ENCODE measurements at regions not wholly inside any gene's neighbourhood (a gene's known extent, or its start where the extent isn't known, plus 50 kb on each side); places are given as distances from the start of the nearest gene placed in this dataset.
"Not testable (repeated sequence)": the region's sequence is repeated elsewhere in the genome, so short reads cannot be mapped to it uniquely, and the experiment has no call there.

DNA sequence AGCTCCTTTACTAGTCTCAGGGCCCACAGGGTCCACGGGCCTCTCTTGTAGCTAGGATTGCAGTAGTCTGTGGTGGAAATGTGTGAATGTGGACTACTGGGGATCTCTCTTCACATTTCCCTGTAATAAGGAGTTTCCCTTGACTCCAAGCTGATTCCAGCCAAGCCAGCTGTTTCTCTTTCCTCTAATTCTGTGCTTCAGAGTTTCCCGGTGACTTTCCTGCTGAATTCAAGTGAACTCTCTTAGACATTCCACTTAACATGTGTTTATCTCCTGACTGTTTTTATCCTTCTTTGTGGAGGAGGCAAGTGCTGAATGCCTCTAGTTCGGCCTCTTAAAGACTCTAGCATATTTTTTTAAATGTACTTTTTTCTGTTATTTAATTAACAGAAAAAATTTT is 354.0 kb upstream of the RGS18 start:
- WGBS (ENCODE audit: insufficient coverage) = no CpG with 5 or more reads among the region's 3 CpGs
- CTCF ChIA-PET = no interaction called here

DNA sequence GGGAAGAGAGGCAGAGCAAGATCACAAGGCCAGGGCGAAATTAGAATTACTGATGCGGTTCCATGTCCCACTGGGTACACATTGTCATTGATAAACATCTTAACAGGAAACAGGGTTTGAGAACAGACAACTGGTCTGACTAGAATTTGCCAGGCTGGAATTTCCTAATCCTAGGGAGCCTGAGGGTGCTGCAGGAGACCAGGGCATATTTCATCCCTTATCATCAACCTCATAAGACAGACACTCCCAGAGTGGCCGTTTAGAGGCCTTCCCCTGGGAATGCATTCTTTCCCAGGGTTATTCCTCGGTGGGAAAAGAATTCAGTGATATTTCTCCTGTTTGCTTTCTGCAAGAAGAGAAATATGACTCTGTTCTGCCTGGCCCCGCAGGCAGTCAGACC is 344.7 kb upstream of the RGS18 start:
- CTCF ChIA-PET; H3K4me1 Mint-ChIP-seq; H3K36me3 Mint-ChIP-seq; H3K4me3 ChIP-seq (ENCODE audit: control insufficient read depth in 1 of 2, extremely low read depth in 1 of 2, low read length in 1 of 2); H3K27ac Mint-ChIP-seq; H3K27ac ChIP-seq (ENCODE audit: low read length); DNase-seq; H3K27me3 ChIP-seq (replicated peaks in 1 of 2; ENCODE audit: control insufficient read depth in 2 of 2, extremely low read depth in 1 of 2, insufficient read depth in 2 of 2, low read length in 1 of 2); H3K4me1 ChIP-seq (ENCODE audit: control insufficient read depth in 1 of 2, extremely low read depth in 1 of 2, insufficient read depth in 2 of 2, low read length in 2 of 2); H3K27me3 Mint-ChIP-seq; H3K36me3 ChIP-seq (ENCODE audit: control insufficient read depth in 2 of 2, extremely low read depth in 1 of 2, insufficient read depth in 1 of 2, low read length in 1 of 2); POLR2A ChIA-PET; ATAC-seq (replicated peaks in 1 of 4); H3K4me3 Mint-ChIP-seq; H3K9me3 ChIP-seq: not testable (repeated sequence)
- peaks cover 0 to 19% (median 16%) of the 10 kb centered on the region in 3 donors for H3K9me3 Mint-ChIP-seq
- WGBS (ENCODE audit: insufficient coverage) = 74% methylated on average over 3 of the region's 5 CpGs

More for the DNA sequence above, 354.0 kb upstream of the RGS18 start:
- H3K27me3 Mint-ChIP-seq = no peaks in the 10 kb centered on the region
- no peak overlapping the region for H3K27ac Mint-ChIP-seq
- no peaks in the 10 kb centered on the region for H3K4me1 Mint-ChIP-seq
- H3K36me3 Mint-ChIP-seq = no peaks in the 10 kb centered on the region
- no peaks in the 10 kb centered on the region for H3K9me3 ChIP-seq
- H3K27me3 ChIP-seq (replicated peaks in 1 of 2; ENCODE audit: control insufficient read depth in 2 of 2, extremely low read depth in 1 of 2, insufficient read depth in 2 of 2, low read length in 1 of 2) = no peaks in the 10 kb centered on the region
- H3K4me1 ChIP-seq (ENCODE audit: control insufficient read depth in 1 of 2, extremely low read depth in 1 of 2, insufficient read depth in 2 of 2, low read length in 2 of 2) = no peaks in the 10 kb centered on the region
- H3K4me3 Mint-ChIP-seq = no peak overlapping the region
- DNase-seq = no peak
- no peak for ATAC-seq (replicated peaks in 1 of 4)
- no peak overlapping the region for H3K27ac ChIP-seq (ENCODE audit: low read length)
- peaks cover 4 to 13% (median 5%) of the 10 kb centered on the region in 3 donors for H3K9me3 Mint-ChIP-seq
- POLR2A ChIA-PET = no interaction called here
- H3K4me3 ChIP-seq (ENCODE audit: control insufficient read depth in 1 of 2, extremely low read depth in 1 of 2, low read length in 1 of 2) = no peak overlapping the region
- no peaks in the 10 kb centered on the region for H3K36me3 ChIP-seq (ENCODE audit: control insufficient read depth in 2 of 2, extremely low read depth in 1 of 2, insufficient read depth in 1 of 2, low read length in 1 of 2)

DNA sequence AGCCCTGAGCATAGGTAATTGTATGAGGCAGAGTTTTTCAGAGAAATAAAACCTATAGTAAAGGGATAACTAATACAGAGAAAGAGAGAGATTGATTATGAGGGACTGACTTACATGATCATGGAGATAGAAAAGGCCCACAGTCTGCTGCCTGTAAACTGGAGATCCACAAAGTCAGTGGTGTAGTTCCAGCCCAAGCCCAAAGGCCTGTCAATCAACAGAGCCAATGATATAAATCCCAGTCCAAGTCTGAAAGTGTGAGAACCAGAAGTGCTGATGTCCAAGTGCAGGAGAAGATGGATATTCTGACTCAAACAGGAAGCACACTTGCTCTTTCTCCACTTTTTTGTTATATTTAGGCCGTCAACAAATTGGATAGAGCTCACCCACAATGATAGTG is 340.1 kb upstream of the RGS18 start:
- H3K27ac Mint-ChIP-seq = no peak overlapping the region
- no peak overlapping the region for H3K4me3 Mint-ChIP-seq
- peaks cover 3 to 8% (median 8%) of the 10 kb centered on the region in 3 donors for H3K9me3 Mint-ChIP-seq
- H3K36me3 Mint-ChIP-seq = no peaks in the 10 kb centered on the region
- CTCF ChIA-PET = no interaction called here
- DNase-seq (no peak), ATAC-seq (replicated peaks in 1 of 4) (no peak)
- H3K4me1 ChIP-seq (ENCODE audit: control insufficient read depth in 1 of 2, extremely low read depth in 1 of 2, insufficient read depth in 2 of 2, low read length in 2 of 2) = no peaks in the 10 kb centered on the region
- no peaks in the 10 kb centered on the region for H3K27me3 Mint-ChIP-seq
- no peaks in the 10 kb centered on the region for H3K9me3 ChIP-seq
- H3K4me1 Mint-ChIP-seq = no peaks in the 10 kb centered on the region
- POLR2A ChIA-PET = no interaction called here
- H3K4me3 ChIP-seq (ENCODE audit: control insufficient read depth in 1 of 2, extremely low read depth in 1 of 2, low read length in 1 of 2) = no peak overlapping the region
- H3K27me3 ChIP-seq (replicated peaks in 1 of 2; ENCODE audit: control insufficient read depth in 2 of 2, extremely low read depth in 1 of 2, insufficient read depth in 2 of 2, low read length in 1 of 2) = no peaks in the 10 kb centered on the region
- H3K36me3 ChIP-seq (ENCODE audit: control insufficient read depth in 2 of 2, extremely low read depth in 1 of 2, insufficient read depth in 1 of 2, low read length in 1 of 2) = no peaks in the 10 kb centered on the region
- H3K27ac ChIP-seq (ENCODE audit: low read length) = no peak overlapping the region
- WGBS (ENCODE audit: insufficient coverage) = no CpG with 5 or more reads among the region's 1 CpG

GRCh38 chr1:191831572-191831971 is 326.7 kb upstream of the RGS18 start:
- WGBS (ENCODE audit: insufficient coverage) = no CpG with 5 or more reads among the region's 4 CpGs
- no peaks in the 10 kb centered on the region for H3K4me1 ChIP-seq (ENCODE audit: control insufficient read depth in 1 of 2, extremely low read depth in 1 of 2, insufficient read depth in 2 of 2, low read length in 2 of 2)
- H3K4me3 Mint-ChIP-seq = no peak overlapping the region
- DNase-seq = no peak
- no peaks in the 10 kb centered on the region for H3K9me3 ChIP-seq
- no peaks in the 10 kb centered on the region for H3K4me1 Mint-ChIP-seq
- H3K36me3 Mint-ChIP-seq = no peaks in the 10 kb centered on the region
- no peaks in the 10 kb centered on the region for H3K36me3 ChIP-seq (ENCODE audit: control insufficient read depth in 2 of 2, extremely low read depth in 1 of 2, insufficient read depth in 1 of 2, low read length in 1 of 2)
- ATAC-seq (replicated peaks in 1 of 4) = no peak
- H3K4me3 ChIP-seq (ENCODE audit: control insufficient read depth in 1 of 2, extremely low read depth in 1 of 2, low read length in 1 of 2) = no peak overlapping the region
- no peaks in the 10 kb centered on the region for H3K27me3 ChIP-seq (replicated peaks in 1 of 2; ENCODE audit: control insufficient read depth in 2 of 2, extremely low read depth in 1 of 2, insufficient read depth in 2 of 2, low read length in 1 of 2)
- ChIA-PET CTCF (no interaction called here), POLR2A (no interaction called here)
- H3K9me3 Mint-ChIP-seq = peaks cover 0 to 13% (median 7%) of the 10 kb centered on the region in 3 donors
- H3K27ac Mint-ChIP-seq = no peak overlapping the region
- H3K27me3 Mint-ChIP-seq = no peaks in the 10 kb centered on the region
- no peak overlapping the region for H3K27ac ChIP-seq (ENCODE audit: low read length)

- no peak overlapping the region for H3K27ac Mint-ChIP-seq
- ATAC-seq (replicated peaks in 1 of 4) (no peak), DNase-seq (no peak)
- Histone ChIP-seq H3K4me3 (ENCODE audit: control insufficient read depth in 1 of 2, extremely low read depth in 1 of 2, low read length in 1 of 2) (no peak overlapping the region), H3K9me3 (no peaks in the 10 kb centered on the region), H3K4me1 (ENCODE audit: control insufficient read depth in 1 of 2, extremely low read depth in 1 of 2, insufficient read depth in 2 of 2, low read length in 2 of 2) (no peaks in the 10 kb centered on the region), H3K27ac (ENCODE audit: low read length) (no peak overlapping the region), H3K36me3 (ENCODE audit: control insufficient read depth in 2 of 2, extremely low read depth in 1 of 2, insufficient read depth in 1 of 2, low read length in 1 of 2) (no peaks in the 10 kb centered on the region), H3K27me3 (replicated peaks in 1 of 2; ENCODE audit: control insufficient read depth in 2 of 2, extremely low read depth in 1 of 2, insufficient read depth in 2 of 2, low read length in 1 of 2) (no peaks in the 10 kb centered on the region)
- ChIA-PET CTCF (no interaction called here), POLR2A (no interaction called here)
- H3K36me3 Mint-ChIP-seq = no peaks in the 10 kb centered on the region
- no peaks in the 10 kb centered on the region for H3K4me1 Mint-ChIP-seq
- peaks cover 0 to 10% (median 9%) of the 10 kb centered on the region in 3 donors for H3K9me3 Mint-ChIP-seq
- H3K27me3 Mint-ChIP-seq = no peaks in the 10 kb centered on the region
- no peak overlapping the region for H3K4me3 Mint-ChIP-seq
- WGBS (ENCODE audit: insufficient coverage) = no CpG with 5 or more reads among the region's 2 CpGs
Measured at GRCh38 chr1:191839891-191840290, 318.4 kb upstream of the RGS18 start.

DNA sequence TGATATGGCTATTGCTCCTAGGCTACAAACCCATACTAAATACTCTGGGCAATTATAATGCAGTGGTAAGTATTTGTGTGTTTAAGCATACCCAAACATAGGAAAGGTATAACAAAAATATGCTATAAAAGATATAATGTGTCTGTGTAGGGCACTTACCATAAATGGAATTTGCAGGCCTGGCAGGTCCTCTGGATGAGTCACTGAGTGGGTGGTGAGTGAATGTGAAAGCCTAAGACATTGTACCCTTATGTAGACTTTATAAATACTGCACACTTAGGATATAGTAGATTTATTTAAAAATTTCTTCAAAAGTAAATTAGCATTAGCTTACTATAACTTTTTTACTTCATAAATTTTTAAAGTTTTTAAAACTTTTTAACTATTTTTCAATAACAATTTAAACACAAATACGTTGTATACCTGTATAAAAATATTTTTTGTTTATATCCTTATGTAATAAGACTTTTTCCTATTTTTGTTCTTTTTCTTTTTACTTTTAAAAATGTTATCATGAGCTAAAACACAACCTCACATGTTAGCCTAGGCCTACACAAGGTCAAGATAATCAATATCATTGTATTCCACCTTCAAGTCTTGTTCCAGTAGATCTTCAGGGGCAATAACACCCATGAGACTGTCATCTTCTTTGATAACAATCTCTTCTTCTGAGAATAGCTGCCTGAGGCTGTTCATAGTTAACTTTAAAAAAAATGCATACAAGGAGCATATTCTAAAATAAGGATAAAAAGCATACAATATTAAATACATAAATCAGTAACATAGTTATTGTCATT is 306.3 kb upstream of the RGS18 start:
- CTCF ChIA-PET = no interaction called here
- H3K9me3 Mint-ChIP-seq = peaks cover 0 to 3% (median 0%) of the 10 kb centered on the region in 3 donors
- ATAC-seq (replicated peaks in 1 of 4) (no peak), DNase-seq (no peak)
- no peak overlapping the region for H3K4me3 ChIP-seq (ENCODE audit: control insufficient read depth in 1 of 2, extremely low read depth in 1 of 2, low read length in 1 of 2)
- H3K4me3 Mint-ChIP-seq = no peak overlapping the region
- H3K36me3 Mint-ChIP-seq = no peaks in the 10 kb centered on the region
- H3K4me1 ChIP-seq (ENCODE audit: control insufficient read depth in 1 of 2, extremely low read depth in 1 of 2, insufficient read depth in 2 of 2, low read length in 2 of 2) = no peaks in the 10 kb centered on the region
- no peaks in the 10 kb centered on the region for H3K36me3 ChIP-seq (ENCODE audit: control insufficient read depth in 2 of 2, extremely low read depth in 1 of 2, insufficient read depth in 1 of 2, low read length in 1 of 2)
- POLR2A ChIA-PET = interaction anchor here in 1 of 2 donors (0.6 kb wide), 1 partner anchor 889 kb away, joined by 3 read pairs; no protein-coding TSS in a partner anchor
- H3K27me3 Mint-ChIP-seq = no peaks in the 10 kb centered on the region
- H3K4me1 Mint-ChIP-seq = no peaks in the 10 kb centered on the region
- no peak overlapping the region for H3K27ac Mint-ChIP-seq
- H3K27ac ChIP-seq (ENCODE audit: low read length) = no peak overlapping the region
- no peaks in the 10 kb centered on the region for H3K9me3 ChIP-seq
- WGBS (ENCODE audit: insufficient coverage) = no CpG with 5 or more reads among the region's 1 CpG
- no peaks in the 10 kb centered on the region for H3K27me3 ChIP-seq (replicated peaks in 1 of 2; ENCODE audit: control insufficient read depth in 2 of 2, extremely low read depth in 1 of 2, insufficient read depth in 2 of 2, low read length in 1 of 2)

DNA sequence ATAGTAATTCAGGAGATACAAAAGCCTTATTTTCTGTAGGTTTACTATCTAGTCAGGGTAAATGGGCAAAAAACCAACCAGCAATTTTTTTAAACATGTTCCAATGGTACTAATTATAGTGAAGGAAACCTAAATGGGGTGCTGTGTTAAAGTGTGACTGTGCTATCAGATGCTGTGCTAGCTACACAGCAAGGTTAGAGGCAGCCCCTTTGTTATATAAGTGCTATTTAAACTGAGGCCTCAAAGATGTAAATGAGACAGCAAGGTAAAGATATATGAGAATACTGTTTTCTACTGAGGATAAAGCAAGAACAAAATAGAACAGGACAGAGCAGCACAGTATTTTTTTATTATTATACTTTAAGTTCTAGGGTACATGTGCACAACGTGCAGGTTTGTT is 305.4 kb upstream of the RGS18 start:
- ChIA-PET CTCF (no interaction called here), POLR2A (no interaction called here)
- Histone ChIP-seq H3K4me3 (ENCODE audit: control insufficient read depth in 1 of 2, extremely low read depth in 1 of 2, low read length in 1 of 2) (no peak overlapping the region), H3K36me3 (ENCODE audit: control insufficient read depth in 2 of 2, extremely low read depth in 1 of 2, insufficient read depth in 1 of 2, low read length in 1 of 2) (no peaks in the 10 kb centered on the region), H3K27me3 (replicated peaks in 1 of 2; ENCODE audit: control insufficient read depth in 2 of 2, extremely low read depth in 1 of 2, insufficient read depth in 2 of 2, low read length in 1 of 2) (no peaks in the 10 kb centered on the region), H3K27ac (ENCODE audit: low read length) (no peak overlapping the region), H3K9me3 (no peaks in the 10 kb centered on the region), H3K4me1 (ENCODE audit: control insufficient read depth in 1 of 2, extremely low read depth in 1 of 2, insufficient read depth in 2 of 2, low read length in 2 of 2) (no peaks in the 10 kb centered on the region)
- H3K4me1 Mint-ChIP-seq = no peaks in the 10 kb centered on the region
- ATAC-seq (replicated peaks in 1 of 4) (no peak), DNase-seq (no peak)
- H3K27ac Mint-ChIP-seq = no peak overlapping the region
- WGBS (ENCODE audit: insufficient coverage) = no CpG with 5 or more reads among the region's 1 CpG
- no peak overlapping the region for H3K4me3 Mint-ChIP-seq
- no peaks in the 10 kb centered on the region for H3K27me3 Mint-ChIP-seq
- no peaks in the 10 kb centered on the region for H3K36me3 Mint-ChIP-seq
- peaks cover 0 to 3% (median 0%) of the 10 kb centered on the region in 3 donors for H3K9me3 Mint-ChIP-seq

Measured in T-cell (primary cell).